ENCODE measurements at regions not wholly inside any gene's neighbourhood (a gene's known extent, or its start where the extent isn't known, plus 50 kb on each side); places are given as distances from the start of the nearest gene placed in this dataset.

DNA sequence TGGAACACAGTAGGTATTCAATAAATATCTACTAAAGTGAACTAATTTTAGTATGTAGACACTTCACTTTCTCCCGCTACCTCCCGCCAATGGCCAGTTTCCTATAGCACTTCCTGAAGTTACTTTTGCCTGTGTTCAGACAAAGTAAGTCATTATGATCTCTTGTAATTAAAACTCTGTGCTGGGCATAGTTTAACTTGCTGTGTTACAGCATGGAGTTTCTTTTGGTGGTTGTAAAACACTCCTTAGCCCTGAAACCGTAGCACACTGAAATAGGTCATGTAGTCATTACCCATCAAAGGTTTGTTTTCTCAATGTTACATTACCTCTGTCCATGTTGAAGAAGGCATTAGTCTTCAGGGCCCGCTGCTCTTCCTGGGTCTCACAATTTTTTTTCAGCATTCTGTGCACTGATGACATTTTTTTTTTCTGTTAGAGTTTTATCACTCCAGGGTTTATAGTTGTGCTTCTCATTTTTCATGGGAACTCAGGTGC lies 54.0 kb upstream of the CENPW start:
- no peak for DNase-seq
- Mint-ChIP-seq H3K4me3 (ENCODE audit: low read depth, unreplicated experiment) (no peak overlapping the region), H3K4me1 (ENCODE audit: low read depth, unreplicated experiment) (no peaks in the 10 kb centered on the region), H3K27me3 (ENCODE audit: unreplicated experiment) (no peaks in the 10 kb centered on the region), H3K36me3 (ENCODE audit: insufficient read depth, unreplicated experiment) (no peaks in the 10 kb centered on the region), H3K27ac (ENCODE audit: unreplicated experiment) (no peak overlapping the region), H3K9me3 (ENCODE audit: low read depth, unreplicated experiment) (no peaks in the 10 kb centered on the region)
- CTCF ChIA-PET, result no interaction called here
- intact Hi-C loops (cut with micrococcal nuclease; ENCODE audit: unreplicated experiment), result no loop called here
- no TSS peak for BruUV-seq (replicated peaks)
- TF ChIP-seq CTCF (IDR thresholded peaks at IDR 0.05; ENCODE audit: unreplicated experiment), result no peak
